ENCODE measurements at regions not wholly inside any gene's neighbourhood (a gene's known extent, or its start where the extent isn't known, plus 50 kb on each side); places are given as distances from the start of the nearest gene placed in this dataset.

- H3K27ac ChIP-seq (ENCODE audit: low read length) = no peak overlapping the region
- H3K27me3 ChIP-seq (ENCODE audit: control insufficient read depth in 1 of 2, insufficient read depth in 2 of 2, low read length in 2 of 2) = no peaks in the 10 kb centered on the region
- H3K9ac ChIP-seq (ENCODE audit: low read length in 2 of 2) = no peak overlapping the region
- no peaks in the 10 kb centered on the region for H3K36me3 ChIP-seq (ENCODE audit: control insufficient read depth in 2 of 2, insufficient read depth in 2 of 2, low read length in 2 of 2)
- H3K4me1 ChIP-seq (ENCODE audit: control insufficient read depth, insufficient read depth, low read length) = no peaks in the 10 kb centered on the region
- H3K4me3 ChIP-seq (ENCODE audit: low read length in 2 of 2) = no peak overlapping the region
- no peaks in the 10 kb centered on the region for H3K9me3 ChIP-seq (ENCODE audit: control insufficient read depth in 2 of 2, low read length in 2 of 2)
Observed at GRCh38 chr7:17019106-17019505, 137.3 kb upstream of the AGR3 start.

DNA sequence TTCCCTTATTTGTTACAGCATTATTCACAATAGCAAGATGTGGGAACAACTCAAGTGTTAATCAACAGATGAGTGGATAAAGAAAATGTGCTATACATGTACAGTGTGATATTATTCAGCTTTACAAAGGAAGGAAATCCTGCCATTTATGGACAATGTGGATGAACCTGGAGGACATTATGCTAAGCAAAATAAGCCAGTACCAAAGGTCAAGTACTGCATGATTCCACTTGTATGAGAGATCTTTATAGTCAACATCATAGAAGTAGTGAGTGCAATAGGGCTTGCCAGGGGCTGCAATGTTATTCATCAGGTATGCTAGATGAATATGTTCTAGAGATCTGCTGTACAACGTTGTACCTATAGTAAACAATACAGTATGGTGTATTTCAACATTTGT is 138.5 kb upstream of the AGR3 start:
- Histone ChIP-seq H3K27me3 (ENCODE audit: control insufficient read depth in 1 of 2, insufficient read depth in 2 of 2, low read length in 2 of 2) (no peaks in the 10 kb centered on the region), H3K4me3 (ENCODE audit: low read length in 2 of 2) (no peak overlapping the region), H3K9ac (ENCODE audit: low read length in 2 of 2) (no peak overlapping the region), H3K9me3 (ENCODE audit: control insufficient read depth in 2 of 2, low read length in 2 of 2) (no peaks in the 10 kb centered on the region), H3K4me1 (ENCODE audit: control insufficient read depth, insufficient read depth, low read length) (no peaks in the 10 kb centered on the region), H3K36me3 (ENCODE audit: control insufficient read depth in 2 of 2, insufficient read depth in 2 of 2, low read length in 2 of 2) (no peaks in the 10 kb centered on the region), H3K27ac (ENCODE audit: low read length) (no peak overlapping the region)

GRCh38 chr7:17021205-17021604 is 139.4 kb upstream of the AGR3 start:
- Histone ChIP-seq H3K4me3 (ENCODE audit: low read length in 2 of 2) (no peak overlapping the region), H3K9me3 (ENCODE audit: control insufficient read depth in 2 of 2, low read length in 2 of 2) (no peaks in the 10 kb centered on the region), H3K36me3 (ENCODE audit: control insufficient read depth in 2 of 2, insufficient read depth in 2 of 2, low read length in 2 of 2) (no peaks in the 10 kb centered on the region), H3K27me3 (ENCODE audit: control insufficient read depth in 1 of 2, insufficient read depth in 2 of 2, low read length in 2 of 2) (no peaks in the 10 kb centered on the region), H3K4me1 (ENCODE audit: control insufficient read depth, insufficient read depth, low read length) (no peaks in the 10 kb centered on the region), H3K27ac (ENCODE audit: low read length) (no peak overlapping the region), H3K9ac (ENCODE audit: low read length in 2 of 2) (no peak overlapping the region)

- Histone ChIP-seq H3K27ac (ENCODE audit: low read length) (no peak overlapping the region), H3K27me3 (ENCODE audit: control insufficient read depth in 1 of 2, insufficient read depth in 2 of 2, low read length in 2 of 2) (no peaks in the 10 kb centered on the region), H3K9me3 (ENCODE audit: control insufficient read depth in 2 of 2, low read length in 2 of 2) (no peaks in the 10 kb centered on the region), H3K36me3 (ENCODE audit: control insufficient read depth in 2 of 2, insufficient read depth in 2 of 2, low read length in 2 of 2) (no peaks in the 10 kb centered on the region), H3K9ac (ENCODE audit: low read length in 2 of 2) (no peak overlapping the region), H3K4me1 (ENCODE audit: control insufficient read depth, insufficient read depth, low read length) (no peaks in the 10 kb centered on the region), H3K4me3 (ENCODE audit: low read length in 2 of 2) (no peak overlapping the region)
Observed at GRCh38 chr7:17022920-17023319, 141.1 kb upstream of the AGR3 start.

GRCh38 chr7:17026269-17026668 is 144.5 kb upstream of the AGR3 start:
- H3K9me3 ChIP-seq (ENCODE audit: control insufficient read depth in 2 of 2, low read length in 2 of 2) = no peaks in the 10 kb centered on the region
- no peaks in the 10 kb centered on the region for H3K36me3 ChIP-seq (ENCODE audit: control insufficient read depth in 2 of 2, insufficient read depth in 2 of 2, low read length in 2 of 2)
- H3K9ac ChIP-seq (ENCODE audit: low read length in 2 of 2) = no peak overlapping the region
- H3K4me3 ChIP-seq (ENCODE audit: low read length in 2 of 2) = no peak overlapping the region
- H3K27me3 ChIP-seq (ENCODE audit: control insufficient read depth in 1 of 2, insufficient read depth in 2 of 2, low read length in 2 of 2) = no peaks in the 10 kb centered on the region
- H3K4me1 ChIP-seq (ENCODE audit: control insufficient read depth, insufficient read depth, low read length) = no peaks in the 10 kb centered on the region
- no peak overlapping the region for H3K27ac ChIP-seq (ENCODE audit: low read length)

- Histone ChIP-seq H3K4me3 (ENCODE audit: low read length in 2 of 2) (no peak overlapping the region), H3K9ac (ENCODE audit: low read length in 2 of 2) (no peak overlapping the region), H3K4me1 (ENCODE audit: control insufficient read depth, insufficient read depth, low read length) (no peaks in the 10 kb centered on the region), H3K36me3 (ENCODE audit: control insufficient read depth in 2 of 2, insufficient read depth in 2 of 2, low read length in 2 of 2) (no peaks in the 10 kb centered on the region), H3K9me3 (ENCODE audit: control insufficient read depth in 2 of 2, low read length in 2 of 2) (no peaks in the 10 kb centered on the region), H3K27me3 (ENCODE audit: control insufficient read depth in 1 of 2, insufficient read depth in 2 of 2, low read length in 2 of 2) (no peaks in the 10 kb centered on the region), H3K27ac (ENCODE audit: low read length) (no peak overlapping the region)
Observed at GRCh38 chr7:17027143-17027788, 145.5 kb upstream of the AGR3 start.

DNA sequence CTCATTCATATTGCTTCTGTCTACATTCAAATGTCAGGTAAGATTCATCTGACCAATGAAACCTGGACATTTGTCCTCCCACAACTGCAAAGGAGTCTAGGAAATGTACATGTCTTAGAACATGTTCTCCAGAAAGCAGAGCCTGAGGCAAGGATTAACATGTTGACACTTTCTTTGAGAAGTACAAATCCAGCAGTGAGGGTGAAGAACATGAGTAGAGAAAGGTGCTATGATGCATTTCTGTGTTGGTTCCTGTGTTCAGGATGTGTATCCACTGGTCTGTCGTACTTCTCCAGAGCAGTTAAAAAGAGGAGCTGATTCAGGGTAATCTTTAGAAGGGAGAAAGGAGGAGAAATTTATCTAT is 146.0 kb upstream of the AGR3 start:
- Histone ChIP-seq H3K4me1 (ENCODE audit: control insufficient read depth, insufficient read depth, low read length) (no peaks in the 10 kb centered on the region), H3K9me3 (ENCODE audit: control insufficient read depth in 2 of 2, low read length in 2 of 2) (no peaks in the 10 kb centered on the region), H3K27me3 (ENCODE audit: control insufficient read depth in 1 of 2, insufficient read depth in 2 of 2, low read length in 2 of 2) (no peaks in the 10 kb centered on the region), H3K9ac (ENCODE audit: low read length in 2 of 2) (no peak overlapping the region), H3K27ac (ENCODE audit: low read length) (no peak overlapping the region), H3K36me3 (ENCODE audit: control insufficient read depth in 2 of 2, insufficient read depth in 2 of 2, low read length in 2 of 2) (no peaks in the 10 kb centered on the region), H3K4me3 (ENCODE audit: low read length in 2 of 2) (no peak overlapping the region)

- no peaks in the 10 kb centered on the region for H3K9me3 ChIP-seq (ENCODE audit: control insufficient read depth in 2 of 2, low read length in 2 of 2)
- no peaks in the 10 kb centered on the region for H3K36me3 ChIP-seq (ENCODE audit: control insufficient read depth in 2 of 2, insufficient read depth in 2 of 2, low read length in 2 of 2)
- H3K4me3 ChIP-seq (ENCODE audit: low read length in 2 of 2) = no peak overlapping the region
- H3K4me1 ChIP-seq (ENCODE audit: control insufficient read depth, insufficient read depth, low read length) = no peaks in the 10 kb centered on the region
- H3K9ac ChIP-seq (ENCODE audit: low read length in 2 of 2) = no peak overlapping the region
- no peak overlapping the region for H3K27ac ChIP-seq (ENCODE audit: low read length)
- H3K27me3 ChIP-seq (ENCODE audit: control insufficient read depth in 1 of 2, insufficient read depth in 2 of 2, low read length in 2 of 2) = no peaks in the 10 kb centered on the region
Observed at GRCh38 chr7:17029150-17029549, 147.4 kb upstream of the AGR3 start.

DNA sequence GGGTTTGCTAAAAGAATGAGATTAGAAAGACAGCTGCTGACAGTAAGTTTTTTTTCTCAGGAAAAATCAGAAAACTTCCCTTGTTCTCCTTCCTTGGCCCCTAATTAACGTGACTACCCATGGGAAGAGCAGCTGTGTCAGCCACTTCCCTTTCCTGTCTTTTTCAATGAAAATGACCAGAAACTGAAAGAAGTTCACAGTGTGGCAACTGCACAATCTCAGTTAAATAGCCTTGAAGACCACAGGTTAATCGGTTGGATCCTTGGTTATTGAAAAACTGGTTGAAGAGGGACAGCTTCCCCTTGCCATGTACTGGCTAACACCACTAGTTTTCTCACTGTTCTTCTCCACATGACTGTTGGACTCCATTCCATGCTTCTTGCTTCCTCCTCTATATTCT is 148.8 kb upstream of the AGR3 start:
- no peaks in the 10 kb centered on the region for H3K27me3 ChIP-seq (ENCODE audit: control insufficient read depth in 1 of 2, insufficient read depth in 2 of 2, low read length in 2 of 2)
- H3K4me1 ChIP-seq (ENCODE audit: control insufficient read depth, insufficient read depth, low read length) = no peaks in the 10 kb centered on the region
- H3K4me3 ChIP-seq (ENCODE audit: low read length in 2 of 2) = no peak overlapping the region
- H3K9ac ChIP-seq (ENCODE audit: low read length in 2 of 2) = no peak overlapping the region
- no peak overlapping the region for H3K27ac ChIP-seq (ENCODE audit: low read length)
- no peaks in the 10 kb centered on the region for H3K9me3 ChIP-seq (ENCODE audit: control insufficient read depth in 2 of 2, low read length in 2 of 2)
- no peaks in the 10 kb centered on the region for H3K36me3 ChIP-seq (ENCODE audit: control insufficient read depth in 2 of 2, insufficient read depth in 2 of 2, low read length in 2 of 2)

- Histone ChIP-seq H3K36me3 (ENCODE audit: control insufficient read depth in 2 of 2, insufficient read depth in 2 of 2, low read length in 2 of 2) (no peaks in the 10 kb centered on the region), H3K9ac (ENCODE audit: low read length in 2 of 2) (no peak overlapping the region), H3K4me3 (ENCODE audit: low read length in 2 of 2) (no peak overlapping the region), H3K4me1 (ENCODE audit: control insufficient read depth, insufficient read depth, low read length) (no peaks in the 10 kb centered on the region), H3K27ac (ENCODE audit: low read length) (no peak overlapping the region), H3K27me3 (ENCODE audit: control insufficient read depth in 1 of 2, insufficient read depth in 2 of 2, low read length in 2 of 2) (no peaks in the 10 kb centered on the region), H3K9me3 (ENCODE audit: control insufficient read depth in 2 of 2, low read length in 2 of 2) (no peaks in the 10 kb centered on the region)
Observed at GRCh38 chr7:17031906-17032551, 150.2 kb upstream of the AGR3 start.

DNA sequence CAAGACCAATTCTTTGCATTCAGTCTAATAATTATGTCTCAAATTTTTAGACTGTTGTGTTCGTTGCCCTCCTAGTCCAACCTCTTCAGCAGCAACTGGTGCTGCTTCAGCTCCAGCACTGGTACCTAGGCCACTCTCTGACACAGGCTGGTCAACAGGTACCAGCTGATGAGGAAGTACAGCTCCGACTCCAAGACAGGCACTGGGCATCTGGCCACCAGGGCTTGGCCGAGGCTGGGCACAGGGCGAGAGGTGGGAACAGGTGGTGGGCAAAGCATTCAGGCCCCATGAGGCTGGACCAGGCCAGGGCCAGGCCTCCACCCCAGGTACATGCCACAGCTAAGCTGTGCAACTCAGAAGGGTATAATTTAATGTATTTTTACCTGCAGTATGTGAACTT is 151.5 kb upstream of the AGR3 start:
- Histone ChIP-seq H3K27ac (ENCODE audit: low read length) (no peak overlapping the region), H3K9me3 (ENCODE audit: control insufficient read depth in 2 of 2, low read length in 2 of 2) (no peaks in the 10 kb centered on the region), H3K4me3 (ENCODE audit: low read length in 2 of 2) (no peak overlapping the region), H3K27me3 (ENCODE audit: control insufficient read depth in 1 of 2, insufficient read depth in 2 of 2, low read length in 2 of 2) (no peaks in the 10 kb centered on the region), H3K9ac (ENCODE audit: low read length in 2 of 2) (no peak overlapping the region), H3K36me3 (ENCODE audit: control insufficient read depth in 2 of 2, insufficient read depth in 2 of 2, low read length in 2 of 2) (no peaks in the 10 kb centered on the region), H3K4me1 (ENCODE audit: control insufficient read depth, insufficient read depth, low read length) (no peaks in the 10 kb centered on the region)
